Gastroesophageal sphincter (tissue), 3 donors: ENCODE measurements at regions not wholly inside any gene's neighbourhood (a gene's known extent, or its start where the extent isn't known, plus 50 kb on each side); places are given as distances from the start of the nearest gene placed in this dataset.

Experiments used
- EP300 ChIP-seq: sonication (generic); formaldehyde crosslinking; IDR thresholded peaks from one replicate; pipeline ENCODE4 v1.6.1; 2017; ENCODE audit warnings: antibody characterized with exemption, mild to moderate bottlenecking
- POLR2AphosphoS5 ChIP-seq: sonication (generic); formaldehyde crosslinking; IDR thresholded peaks from one replicate; pipeline ENCODE4 v1.6.1; 2017; ENCODE audit warnings: antibody characterized with exemption
- TF ChIP-seq, protein P1 (sequence below), 4 experiments: fragments of 200-600 bp in 2 of 4; fragments of 450-650 bp in 2 of 4; sonication (generic) in 1 of 4; IDR thresholded peaks; one replicate each; pipeline ENCODE4 v1.5.1; 2017 to 2019; ENCODE audit warnings: antibody characterized with exemption in 4 of 4, mild to moderate bottlenecking in 2 of 4, moderate library complexity in 2 of 4

DNA sequence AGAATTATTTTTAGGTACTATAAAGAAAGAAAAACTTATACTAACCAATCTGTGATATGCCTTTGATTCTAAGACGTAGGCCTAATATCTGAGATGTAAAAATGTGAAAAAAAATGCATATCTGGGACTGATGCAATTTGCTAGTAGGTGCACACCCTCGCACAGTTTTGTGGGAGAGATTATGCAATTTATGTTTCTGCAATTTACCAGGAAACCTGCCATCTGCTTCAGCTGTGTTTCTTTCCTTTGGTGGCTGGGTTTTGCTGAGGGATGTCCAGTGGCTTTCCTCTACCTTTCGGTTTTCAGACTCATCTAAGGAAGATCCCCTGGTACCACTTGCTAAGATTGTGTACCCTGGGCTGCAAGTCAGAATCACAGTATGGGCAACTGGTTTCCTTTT lies 186.9 kb downstream of the ZFP64 start:
- TF ChIP-seq, protein P1, sequence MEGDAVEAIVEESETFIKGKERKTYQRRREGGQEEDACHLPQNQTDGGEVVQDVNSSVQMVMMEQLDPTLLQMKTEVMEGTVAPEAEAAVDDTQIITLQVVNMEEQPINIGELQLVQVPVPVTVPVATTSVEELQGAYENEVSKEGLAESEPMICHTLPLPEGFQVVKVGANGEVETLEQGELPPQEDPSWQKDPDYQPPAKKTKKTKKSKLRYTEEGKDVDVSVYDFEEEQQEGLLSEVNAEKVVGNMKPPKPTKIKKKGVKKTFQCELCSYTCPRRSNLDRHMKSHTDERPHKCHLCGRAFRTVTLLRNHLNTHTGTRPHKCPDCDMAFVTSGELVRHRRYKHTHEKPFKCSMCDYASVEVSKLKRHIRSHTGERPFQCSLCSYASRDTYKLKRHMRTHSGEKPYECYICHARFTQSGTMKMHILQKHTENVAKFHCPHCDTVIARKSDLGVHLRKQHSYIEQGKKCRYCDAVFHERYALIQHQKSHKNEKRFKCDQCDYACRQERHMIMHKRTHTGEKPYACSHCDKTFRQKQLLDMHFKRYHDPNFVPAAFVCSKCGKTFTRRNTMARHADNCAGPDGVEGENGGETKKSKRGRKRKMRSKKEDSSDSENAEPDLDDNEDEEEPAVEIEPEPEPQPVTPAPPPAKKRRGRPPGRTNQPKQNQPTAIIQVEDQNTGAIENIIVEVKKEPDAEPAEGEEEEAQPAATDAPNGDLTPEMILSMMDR (IDR thresholded peaks at IDR 0.05) = no peak
- no peak for TF ChIP-seq POLR2AphosphoS5
- TF ChIP-seq EP300 = no peak
